ENCODE measurements at regions not wholly inside any gene's neighbourhood (a gene's known extent, or its start where the extent isn't known, plus 50 kb on each side); places are given as distances from the start of the nearest gene placed in this dataset.
A peak's percentile ranks its signal among the peaks of the same experiment; 100 is the strongest.
"Not testable (repeated sequence)": the region's sequence is repeated elsewhere in the genome, so short reads cannot be mapped to it uniquely, and the experiment has no call there.

- in situ Hi-C loops (cut with HindIII; ENCODE audit: low pct_unique_long_range_greater_than_20kb, low sequenced_read_pairs) = no loop called here
- DNase-seq (ENCODE audit: low read depth in 1 of 2, low spot score in 1 of 2) = no peak
- TF ChIP-seq JUND (IDR thresholded peaks at IDR 0.05; ENCODE audit: low read depth) = no peak
Observed at GRCh38 chrX:25878806-25879205, 259.3 kb upstream of the MAGEB18 start.

- in situ Hi-C loops (cut with HindIII; ENCODE audit: low pct_unique_long_range_greater_than_20kb, low sequenced_read_pairs); DNase-seq (ENCODE audit: low read depth in 1 of 2, low spot score in 1 of 2): not testable (repeated sequence)
Observed at GRCh38 chrX:25882503-25882902, 255.6 kb upstream of the MAGEB18 start.

GRCh38 chrX:25897758-25898157, 240.4 kb upstream of the MAGEB18 start:
- in situ Hi-C loops (cut with HindIII; ENCODE audit: low pct_unique_long_range_greater_than_20kb, low sequenced_read_pairs) = no loop called here

GRCh38 chrX:25905728-25906127, 232.4 kb upstream of the MAGEB18 start:
- DNase-seq (ENCODE audit: low read depth in 1 of 2, low spot score in 1 of 2); in situ Hi-C loops (cut with HindIII; ENCODE audit: low pct_unique_long_range_greater_than_20kb, low sequenced_read_pairs): not testable (repeated sequence)

More at GRCh38 chrX:25897758-25898157, 240.4 kb upstream of the MAGEB18 start:
- DNase-seq (ENCODE audit: low read depth in 1 of 2, low spot score in 1 of 2) = no peak
- TF ChIP-seq JUND (IDR thresholded peaks at IDR 0.05; ENCODE audit: low read depth) = no peak

- DNase-seq (ENCODE audit: low read depth in 1 of 2, low spot score in 1 of 2) = no peak
- TF ChIP-seq JUND (IDR thresholded peaks at IDR 0.05; ENCODE audit: low read depth) = no peak
- in situ Hi-C loops (cut with HindIII; ENCODE audit: low pct_unique_long_range_greater_than_20kb, low sequenced_read_pairs) = no loop called here
Observed at GRCh38 chrX:25925946-25926345, 212.2 kb upstream of the MAGEB18 start.

- in situ Hi-C loops (cut with HindIII; ENCODE audit: low pct_unique_long_range_greater_than_20kb, low sequenced_read_pairs) = no loop called here
- TF ChIP-seq JUND (IDR thresholded peaks at IDR 0.05; ENCODE audit: low read depth) = no peak
Observed at GRCh38 chrX:25928316-25928715, 209.8 kb upstream of the MAGEB18 start.

GRCh38 chrX:25941087-25941486, 197.1 kb upstream of the MAGEB18 start:
- in situ Hi-C loops (cut with HindIII; ENCODE audit: low pct_unique_long_range_greater_than_20kb, low sequenced_read_pairs) = no loop called here
- no peak for TF ChIP-seq JUND (IDR thresholded peaks at IDR 0.05; ENCODE audit: low read depth)
- DNase-seq (ENCODE audit: low read depth in 1 of 2, low spot score in 1 of 2) = no peak

More at GRCh38 chrX:25928316-25928715, 209.8 kb upstream of the MAGEB18 start:
- no peak for DNase-seq (ENCODE audit: low read depth in 1 of 2, low spot score in 1 of 2)

GRCh38 chrX:25941559-25942250, 196.4 kb upstream of the MAGEB18 start:
- in situ Hi-C loops (cut with HindIII; ENCODE audit: low pct_unique_long_range_greater_than_20kb, low sequenced_read_pairs) = no loop called here
- no peak for DNase-seq (ENCODE audit: low read depth in 1 of 2, low spot score in 1 of 2)
- no peak for TF ChIP-seq JUND (IDR thresholded peaks at IDR 0.05; ENCODE audit: low read depth)

GRCh38 chrX:25968920-25969319, 169.2 kb upstream of the MAGEB18 start:
- DNase-seq (ENCODE audit: low read depth in 1 of 2, low spot score in 1 of 2) = peak in 1 of 2 experiments; percentile 22
- in situ Hi-C loops (cut with HindIII; ENCODE audit: low pct_unique_long_range_greater_than_20kb, low sequenced_read_pairs) = no loop called here

GRCh38 chrX:25976683-25977310, 161.3 kb upstream of the MAGEB18 start:
- in situ Hi-C loops (cut with HindIII; ENCODE audit: low pct_unique_long_range_greater_than_20kb, low sequenced_read_pairs) = no loop called here
- no peak for DNase-seq (ENCODE audit: low read depth in 1 of 2, low spot score in 1 of 2)
- no peak for TF ChIP-seq JUND (IDR thresholded peaks at IDR 0.05; ENCODE audit: low read depth)

More at GRCh38 chrX:25968920-25969319, 169.2 kb upstream of the MAGEB18 start:
- no peak for TF ChIP-seq JUND (IDR thresholded peaks at IDR 0.05; ENCODE audit: low read depth)

GRCh38 chrX:25998687-25999086, 139.5 kb upstream of the MAGEB18 start:
- DNase-seq (ENCODE audit: low read depth in 1 of 2, low spot score in 1 of 2) = no peak
- TF ChIP-seq JUND (IDR thresholded peaks at IDR 0.05; ENCODE audit: low read depth) = no peak
- in situ Hi-C loops (cut with HindIII; ENCODE audit: low pct_unique_long_range_greater_than_20kb, low sequenced_read_pairs) = no loop called here

GRCh38 chrX:26007462-26007861, 130.7 kb upstream of the MAGEB18 start:
- DNase-seq (ENCODE audit: low read depth in 1 of 2, low spot score in 1 of 2) = no peak
- in situ Hi-C loops (cut with HindIII; ENCODE audit: low pct_unique_long_range_greater_than_20kb, low sequenced_read_pairs) = no loop called here
- no peak for TF ChIP-seq JUND (IDR thresholded peaks at IDR 0.05; ENCODE audit: low read depth)

- in situ Hi-C loops (cut with HindIII; ENCODE audit: low pct_unique_long_range_greater_than_20kb, low sequenced_read_pairs) = no loop called here
- no peak for TF ChIP-seq JUND (IDR thresholded peaks at IDR 0.05; ENCODE audit: low read depth)
- DNase-seq (ENCODE audit: low read depth in 1 of 2, low spot score in 1 of 2) = no peak
Observed at GRCh38 chrX:26008042-26008441, 130.1 kb upstream of the MAGEB18 start.
